Hindlimb muscle (tissue), 1 donor: ENCODE measurements at regions not wholly inside any gene's neighbourhood (a gene's known extent, or its start where the extent isn't known, plus 50 kb on each side); places are given as distances from the start of the nearest gene placed in this dataset.

Experiments
- DNase-seq: peaks from one replicate; pipeline ENCODE4 v3.0.0-alpha.2; 2013

GRCh38 chrX:94361241-94361640 is 687.2 kb downstream of the FAM133A start:
- no peak for DNase-seq

GRCh38 chrX:94365736-94366135 is 691.7 kb downstream of the FAM133A start:
- no peak for DNase-seq

- DNase-seq = no peak
Observed at GRCh38 chrX:94366616-94367015, 692.6 kb downstream of the FAM133A start.

- DNase-seq = no peak
Observed at GRCh38 chrX:94389044-94389443, 715.0 kb downstream of the FAM133A start.

GRCh38 chrX:94400488-94400887 is 726.5 kb downstream of the FAM133A start:
- no peak for DNase-seq

GRCh38 chrX:94401426-94401825 is 727.4 kb downstream of the FAM133A start:
- no peak for DNase-seq

- no peak for DNase-seq
Observed at GRCh38 chrX:94414746-94415145, 740.7 kb downstream of the FAM133A start.

GRCh38 chrX:94418065-94418464 is 744.1 kb downstream of the FAM133A start:
- no peak for DNase-seq

GRCh38 chrX:94424456-94424855 is 750.5 kb downstream of the FAM133A start:
- DNase-seq = no peak

GRCh38 chrX:94430091-94430490 is 756.1 kb downstream of the FAM133A start:
- no peak for DNase-seq

GRCh38 chrX:94435799-94436198 is 761.8 kb downstream of the FAM133A start:
- no peak for DNase-seq

- DNase-seq = no peak
Observed at GRCh38 chrX:94454159-94454558, 780.2 kb downstream of the FAM133A start.

GRCh38 chrX:94454606-94455005 is 780.6 kb downstream of the FAM133A start:
- DNase-seq = no peak

GRCh38 chrX:94455782-94456181 is 781.8 kb downstream of the FAM133A start:
- no peak for DNase-seq

- DNase-seq = no peak
Observed at GRCh38 chrX:94492541-94492940, 818.5 kb downstream of the FAM133A start.

- no peak for DNase-seq
Observed at GRCh38 chrX:94493405-94493804, 819.4 kb downstream of the FAM133A start.

- DNase-seq = no peak
Observed at GRCh38 chrX:94511564-94511963, 837.6 kb downstream of the FAM133A start.

- no peak for DNase-seq
Observed at GRCh38 chrX:94515009-94515408, 841.0 kb downstream of the FAM133A start.

- DNase-seq = no peak
Observed at GRCh38 chrX:94524867-94525266, 850.9 kb downstream of the FAM133A start.

GRCh38 chrX:94545722-94546121 is 871.7 kb downstream of the FAM133A start:
- DNase-seq = no peak

- no peak for DNase-seq
Observed at GRCh38 chrX:94551831-94552230, 877.8 kb downstream of the FAM133A start.

- no peak for DNase-seq
Observed at GRCh38 chrX:94560930-94561329, 886.9 kb downstream of the FAM133A start.

- no peak for DNase-seq
Observed at GRCh38 chrX:94576367-94577004, 902.5 kb downstream of the FAM133A start.

- no peak for DNase-seq
Observed at GRCh38 chrX:94600077-94600476, 926.1 kb downstream of the FAM133A start.

- DNase-seq = no peak
Observed at GRCh38 chrX:94612140-94612539, 938.1 kb downstream of the FAM133A start.
